ENCODE measurements at regions not wholly inside any gene's neighbourhood (a gene's known extent, or its start where the extent isn't known, plus 50 kb on each side); places are given as distances from the start of the nearest gene placed in this dataset.

GRCh38 chr2:71930049-71930681 lies 217.5 kb downstream of the CYP26B1 start:
- no peak for TF ChIP-seq CTCF (IDR thresholded peaks at IDR 0.05)
- no peak for TF ChIP-seq ZFX (IDR thresholded peaks at IDR 0.05; ENCODE audit: borderline replicate concordance)
